ENCODE measurements at regions not wholly inside any gene's neighbourhood (a gene's known extent, or its start where the extent isn't known, plus 50 kb on each side); places are given as distances from the start of the nearest gene placed in this dataset.
"Not testable (repeated sequence)": the region's sequence is repeated elsewhere in the genome, so short reads cannot be mapped to it uniquely, and the experiment has no call there.

DNA sequence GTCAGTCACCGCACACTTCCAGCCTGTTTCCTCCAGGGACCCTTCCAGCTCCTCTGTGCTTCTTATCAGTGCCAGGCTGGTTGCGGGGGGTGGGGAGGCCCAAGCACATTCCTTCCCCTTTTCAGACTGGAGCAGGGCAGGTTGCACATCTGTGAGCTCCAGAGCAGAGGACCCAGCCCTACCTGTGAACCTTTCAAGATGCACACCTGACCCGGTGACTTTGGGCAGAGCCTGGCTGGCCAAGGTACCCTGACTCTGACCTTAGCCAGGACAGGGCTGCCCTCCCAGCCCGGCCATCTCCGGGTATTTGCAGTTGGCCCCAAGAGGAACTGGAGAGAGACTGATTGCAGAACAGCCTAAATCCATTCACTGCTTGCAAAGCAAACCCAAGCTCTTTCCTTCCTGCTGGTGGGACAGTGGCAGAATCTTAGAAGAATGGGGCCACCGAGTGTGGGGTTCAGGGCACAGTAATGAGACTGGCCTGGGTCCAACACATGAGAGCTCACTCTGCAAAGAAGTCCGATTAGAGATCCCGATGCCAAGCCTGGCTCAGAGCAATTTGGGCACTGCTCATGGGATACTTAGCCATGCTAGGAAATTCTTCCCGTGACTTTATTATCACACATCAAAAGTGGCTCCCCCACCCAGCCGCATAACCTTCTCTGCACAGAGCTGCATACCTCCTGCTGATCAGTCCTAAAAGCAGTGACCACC is 64.7 kb upstream of the CCND1 start:
- no peak overlapping the region for H3K27ac Mint-ChIP-seq
- H3K4me3 Mint-ChIP-seq = no peak overlapping the region
- H3K36me3 Mint-ChIP-seq (ENCODE audit: low read depth) = no peaks in the 10 kb centered on the region
- H3K27me3 Mint-ChIP-seq = peaks cover 15% of the 10 kb centered on the region
- no peak for DNase-seq
- H3K4me1 Mint-ChIP-seq = no peaks in the 10 kb centered on the region
- H3K9me3 Mint-ChIP-seq = no peaks in the 10 kb centered on the region
- POLR2A ChIA-PET = no interaction called here
- CTCF ChIA-PET = no interaction called here

GRCh38 chr11:69578167-69578566 is 62.8 kb upstream of the CCND1 start:
- peaks cover 15% of the 10 kb centered on the region for H3K27me3 Mint-ChIP-seq
- ChIA-PET CTCF (no interaction called here), POLR2A (no interaction called here)
- DNase-seq = no peak
- no peaks in the 10 kb centered on the region for H3K9me3 Mint-ChIP-seq
- H3K4me1 Mint-ChIP-seq = no peaks in the 10 kb centered on the region
- H3K27ac Mint-ChIP-seq = no peak overlapping the region
- H3K4me3 Mint-ChIP-seq = no peak overlapping the region
- H3K36me3 Mint-ChIP-seq (ENCODE audit: low read depth) = no peaks in the 10 kb centered on the region

DNA sequence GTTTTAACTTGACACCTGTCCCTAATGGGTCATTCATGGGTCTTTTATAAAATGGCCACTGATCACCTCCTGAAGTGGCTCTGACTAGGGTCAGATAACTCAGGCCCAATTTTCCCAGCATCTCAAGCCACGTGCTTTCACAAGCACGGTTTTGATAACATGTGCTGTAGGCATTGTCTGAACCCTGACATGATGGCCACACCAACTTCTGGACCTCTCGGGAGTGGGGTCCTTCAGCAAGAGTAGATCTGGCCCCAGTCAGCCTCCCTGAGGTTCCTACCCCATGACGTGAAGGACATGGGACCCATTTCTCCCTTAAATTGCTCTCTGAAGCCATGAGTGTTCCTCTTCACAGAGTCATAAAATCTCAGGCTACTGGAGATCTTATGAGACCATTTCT is 60.4 kb upstream of the CCND1 start:
- POLR2A ChIA-PET = no interaction called here
- no peak overlapping the region for H3K4me3 Mint-ChIP-seq
- no peaks in the 10 kb centered on the region for H3K9me3 Mint-ChIP-seq
- H3K4me1 Mint-ChIP-seq = no peaks in the 10 kb centered on the region
- H3K36me3 Mint-ChIP-seq (ENCODE audit: low read depth) = no peaks in the 10 kb centered on the region
- CTCF ChIA-PET = no interaction called here
- peaks cover 10% of the 10 kb centered on the region for H3K27me3 Mint-ChIP-seq
- H3K27ac Mint-ChIP-seq = no peak overlapping the region
- DNase-seq = no peak

GRCh38 chr11:69582756-69583467 is 58.0 kb upstream of the CCND1 start:
- no peak overlapping the region for H3K4me3 Mint-ChIP-seq
- H3K4me1 Mint-ChIP-seq = no peaks in the 10 kb centered on the region
- no peak overlapping the region for H3K27ac Mint-ChIP-seq
- no peaks in the 10 kb centered on the region for H3K9me3 Mint-ChIP-seq
- no peak for DNase-seq
- CTCF ChIA-PET = no interaction called here
- peaks cover 4% of the 10 kb centered on the region for H3K27me3 Mint-ChIP-seq
- no peaks in the 10 kb centered on the region for H3K36me3 Mint-ChIP-seq (ENCODE audit: low read depth)
- POLR2A ChIA-PET = no interaction called here

DNA sequence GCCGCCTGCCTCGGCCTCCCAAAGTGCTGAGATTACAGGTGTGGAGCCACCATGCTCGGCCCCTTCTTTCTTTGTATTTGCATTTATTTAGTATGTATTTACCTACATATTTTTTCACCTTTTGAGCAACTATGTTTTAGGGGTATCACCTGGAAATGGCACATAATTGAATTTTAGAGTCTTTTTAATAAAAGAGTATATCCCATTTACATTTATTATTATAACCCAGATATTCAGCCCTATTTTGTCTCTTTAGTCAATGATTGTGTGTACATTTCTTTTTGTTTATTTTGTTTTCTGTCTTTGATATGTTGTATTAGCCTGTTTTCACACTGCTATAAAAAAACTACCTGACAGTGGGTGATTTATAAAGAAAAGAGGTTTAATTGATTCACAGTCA is 56.8 kb upstream of the CCND1 start:
- no peaks in the 10 kb centered on the region for H3K4me1 Mint-ChIP-seq
- no peak overlapping the region for H3K27ac Mint-ChIP-seq
- POLR2A ChIA-PET = no interaction called here
- H3K4me3 Mint-ChIP-seq = no peak overlapping the region
- no peak for DNase-seq
- H3K27me3 Mint-ChIP-seq = peaks cover 9% of the 10 kb centered on the region
- CTCF ChIA-PET = no interaction called here
- H3K9me3 Mint-ChIP-seq = no peaks in the 10 kb centered on the region
- H3K36me3 Mint-ChIP-seq (ENCODE audit: low read depth) = no peaks in the 10 kb centered on the region

GRCh38 chr11:69585385-69585784 is 55.6 kb upstream of the CCND1 start:
- CTCF ChIA-PET = no interaction called here
- Mint-ChIP-seq H3K4me1 (no peaks in the 10 kb centered on the region), H3K27me3 (peaks cover 9% of the 10 kb centered on the region), H3K27ac (no peak overlapping the region), H3K4me3 (no peak overlapping the region), H3K36me3 (ENCODE audit: low read depth) (no peaks in the 10 kb centered on the region), H3K9me3 (no peaks in the 10 kb centered on the region)
- POLR2A ChIA-PET = no interaction called here
- no peak for DNase-seq

DNA sequence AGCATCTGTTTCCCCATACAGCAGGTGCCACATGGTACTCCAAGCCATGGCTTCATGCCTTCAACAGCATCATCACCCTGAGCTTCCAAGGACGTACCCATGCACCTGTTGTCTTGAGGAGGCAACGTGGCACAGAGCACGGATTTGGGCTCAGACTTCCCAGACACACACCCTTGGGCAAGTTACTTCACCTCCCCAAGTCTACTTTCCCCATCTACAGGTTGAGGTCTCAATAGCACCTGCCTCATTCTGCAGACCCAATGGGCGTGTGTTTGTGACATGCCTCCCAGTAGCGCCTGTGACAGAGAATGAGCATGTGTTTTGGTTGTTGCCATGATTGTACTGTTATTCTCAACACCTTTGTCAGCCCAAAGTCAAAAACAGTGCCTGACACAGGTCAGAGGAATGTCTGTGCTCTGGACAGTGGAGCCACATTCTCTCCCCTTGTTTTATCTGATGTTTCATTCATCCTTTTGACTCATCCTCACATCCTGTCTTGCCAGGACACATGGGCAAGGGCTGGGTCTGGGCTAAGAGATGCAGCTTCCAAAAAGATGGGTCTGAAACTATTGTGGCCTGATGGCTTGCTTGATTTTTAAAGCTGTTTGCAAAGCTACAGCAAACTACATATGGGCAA is 53.4 kb upstream of the CCND1 start:
- H3K4me1 Mint-ChIP-seq = no peaks in the 10 kb centered on the region
- H3K4me3 Mint-ChIP-seq = no peak overlapping the region
- ChIA-PET POLR2A (no interaction called here), CTCF (no interaction called here)
- H3K36me3 Mint-ChIP-seq (ENCODE audit: low read depth) = no peaks in the 10 kb centered on the region
- no peak for DNase-seq
- no peaks in the 10 kb centered on the region for H3K9me3 Mint-ChIP-seq
- no peak overlapping the region for H3K27ac Mint-ChIP-seq
- H3K27me3 Mint-ChIP-seq = peaks cover 9% of the 10 kb centered on the region

DNA sequence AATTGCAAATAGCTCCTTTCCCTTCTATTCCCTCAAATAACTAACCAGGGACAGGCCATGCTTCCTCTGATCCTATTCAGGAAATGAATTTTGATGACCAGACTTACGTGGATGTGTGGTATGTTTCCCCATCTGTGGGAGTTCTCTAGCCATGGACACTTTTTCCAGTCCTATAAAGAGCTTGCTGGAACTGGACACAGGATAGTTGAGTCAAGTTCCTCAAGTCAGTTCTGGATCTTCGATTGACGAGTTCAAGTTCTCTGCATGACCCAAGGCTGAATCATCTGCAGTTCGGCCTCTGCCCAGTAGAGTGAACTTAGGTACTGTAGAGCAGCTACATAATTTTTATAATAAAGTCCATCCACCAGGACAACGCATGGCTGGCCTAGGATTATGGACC is 52.7 kb upstream of the CCND1 start:
- POLR2A ChIA-PET = no interaction called here

DNA sequence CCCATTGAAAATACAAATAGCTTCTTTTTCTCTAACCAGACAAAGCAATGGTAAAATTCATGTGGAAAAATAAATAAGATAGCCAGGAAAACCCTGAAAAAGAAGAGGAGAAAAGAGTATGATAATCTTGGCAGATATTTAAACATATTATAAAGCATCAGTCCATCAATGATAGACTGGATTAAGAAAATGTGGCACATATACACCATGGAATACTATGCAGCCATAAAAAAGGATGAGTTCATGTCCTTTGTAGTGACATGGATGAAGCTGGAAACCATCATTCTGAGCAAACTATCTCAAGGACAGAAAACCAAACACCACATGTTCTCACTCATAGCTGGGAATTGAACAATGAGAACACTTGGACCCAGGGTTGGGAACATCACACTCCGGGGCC is 50.9 kb upstream of the CCND1 start:
- H3K27ac Mint-ChIP-seq; DNase-seq; CTCF ChIA-PET; H3K9me3 Mint-ChIP-seq; H3K4me1 Mint-ChIP-seq; H3K36me3 Mint-ChIP-seq (ENCODE audit: low read depth); H3K27me3 Mint-ChIP-seq; H3K4me3 Mint-ChIP-seq: not testable (repeated sequence)
- POLR2A ChIA-PET = interaction anchor here (0.6 kb wide), 1 partner anchor 43 kb away, joined by 3 read pairs; no protein-coding TSS in a partner anchor

More for the DNA sequence above, 52.7 kb upstream of the CCND1 start:
- no peak for DNase-seq
- H3K36me3 Mint-ChIP-seq (ENCODE audit: low read depth) = no peaks in the 10 kb centered on the region
- peaks cover 9% of the 10 kb centered on the region for H3K27me3 Mint-ChIP-seq
- CTCF ChIA-PET = no interaction called here
- no peaks in the 10 kb centered on the region for H3K9me3 Mint-ChIP-seq
- H3K27ac Mint-ChIP-seq = no peak overlapping the region
- H3K4me3 Mint-ChIP-seq = no peak overlapping the region
- H3K4me1 Mint-ChIP-seq = no peaks in the 10 kb centered on the region
